Right atrium auricular region (tissue), 2 donors: ENCODE measurements at regions not wholly inside any gene's neighbourhood (a gene's known extent, or its start where the extent isn't known, plus 50 kb on each side); places are given as distances from the start of the nearest gene placed in this dataset.

Source experiments
- DNase-seq: peaks from one replicate; pipeline ENCODE4 v3.0.0-alpha.2; 2019; ENCODE audit warnings: low spot score
- H3K27ac ChIP-seq, 2 donors: fragments of 200-600 bp; sonication (generic); 1 replicate in 1 of 2; 2 replicates in 1 of 2; pipeline ENCODE4 v1.5.1; 2016 to 2019
- H3K27me3 ChIP-seq, 2 donors: fragments of 200-600 bp; sonication (generic); one replicate each; pipeline versions ENCODE4 v1.5.1 to v1.6.0; 2017 to 2019
- H3K36me3 ChIP-seq: fragments of 200-600 bp; sonication (generic); one replicate; pipeline ENCODE4 v1.5.1; 2016
- H3K4me1 ChIP-seq, 2 donors: fragments of 200-600 bp; sonication (generic); one replicate each; pipeline versions ENCODE4 v1.5.1 to v1.6.0; 2017 to 2019
- H3K4me3 ChIP-seq, 2 donors: fragments of 200-600 bp; sonication (generic); 1 replicate in 1 of 2; 2 replicates in 1 of 2; pipeline ENCODE4 v1.5.1; 2017 to 2019; ENCODE audit warnings: mild to moderate bottlenecking in 1 of 2, moderate library complexity in 1 of 2
- H3K9me3 ChIP-seq, 2 donors: fragments of 200-600 bp; sonication (generic); one replicate each; pipeline ENCODE4 v1.5.1; 2019
- CTCF ChIP-seq, 2 donors: fragments of 200-600 bp; sonication (generic); IDR thresholded peaks; one replicate each; pipeline ENCODE4 v1.5.1; 2019; ENCODE audit warnings: antibody characterized with exemption in 2 of 2

GRCh38 chr5:3186736-3187405 is 408.8 kb upstream of the IRX1 start:
- no peak for TF ChIP-seq CTCF (IDR thresholded peaks at IDR 0.05)
- Histone ChIP-seq H3K36me3 (no peaks in the 10 kb centered on the region), H3K4me3 (no peak overlapping the region), H3K4me1 (no peaks in the 10 kb centered on the region), H3K27ac (no peak overlapping the region), H3K27me3 (no peaks in the 10 kb centered on the region), H3K9me3 (no peaks in the 10 kb centered on the region)
- no peak for DNase-seq

- Histone ChIP-seq H3K9me3 (no peaks in the 10 kb centered on the region), H3K27me3 (no peaks in the 10 kb centered on the region), H3K4me1 (no peaks in the 10 kb centered on the region), H3K4me3 (no peak overlapping the region), H3K27ac (no peak overlapping the region), H3K36me3 (no peaks in the 10 kb centered on the region)
- DNase-seq: no peak
- no peak for TF ChIP-seq CTCF (IDR thresholded peaks at IDR 0.05)
Measured at GRCh38 chr5:3186156-3186555, 409.5 kb upstream of the IRX1 start.

GRCh38 chr5:3185488-3185887 is 410.1 kb upstream of the IRX1 start:
- TF ChIP-seq CTCF (IDR thresholded peaks at IDR 0.05): no peak
- DNase-seq: no peak

GRCh38 chr5:3182133-3182876 is 413.3 kb upstream of the IRX1 start:
- no peak overlapping the region for H3K27ac ChIP-seq
- no peak for DNase-seq
- no peak for TF ChIP-seq CTCF (IDR thresholded peaks at IDR 0.05)
- no peaks in the 10 kb centered on the region for H3K36me3 ChIP-seq
- H3K4me1 ChIP-seq: no peaks in the 10 kb centered on the region
- H3K4me3 ChIP-seq: no peak overlapping the region
- H3K9me3 ChIP-seq: no peaks in the 10 kb centered on the region
- no peaks in the 10 kb centered on the region for H3K27me3 ChIP-seq

More at GRCh38 chr5:3185488-3185887, 410.1 kb upstream of the IRX1 start:
- Histone ChIP-seq H3K9me3 (no peaks in the 10 kb centered on the region), H3K4me1 (no peaks in the 10 kb centered on the region), H3K4me3 (no peak overlapping the region), H3K27ac (no peak overlapping the region), H3K27me3 (no peaks in the 10 kb centered on the region), H3K36me3 (no peaks in the 10 kb centered on the region)

- no peaks in the 10 kb centered on the region for H3K27me3 ChIP-seq
- H3K36me3 ChIP-seq: no peaks in the 10 kb centered on the region
- no peaks in the 10 kb centered on the region for H3K9me3 ChIP-seq
- no peak for DNase-seq
- no peak overlapping the region for H3K4me3 ChIP-seq
- H3K27ac ChIP-seq: no peak overlapping the region
- no peak for TF ChIP-seq CTCF (IDR thresholded peaks at IDR 0.05)
- no peaks in the 10 kb centered on the region for H3K4me1 ChIP-seq
Measured at GRCh38 chr5:3181671-3182070, 414.0 kb upstream of the IRX1 start.
